H1 (cell line): ENCODE measurements at regions not wholly inside any gene's neighbourhood (a gene's known extent, or its start where the extent isn't known, plus 50 kb on each side); places are given as distances from the start of the nearest gene placed in this dataset.

Experiments used
- BCL11A ChIP-seq, 2 experiments: IDR thresholded peaks; one replicate each; pipeline ENCODE4 v1.6.1; 2011; ENCODE audit warnings: low read depth in 2 of 2, low read length in 2 of 2, mild to moderate bottlenecking in 2 of 2
- BRCA1 ChIP-seq: IDR thresholded peaks from 2 replicates; pipeline ENCODE4 v1.6.1; 2012; ENCODE audit warnings: low read depth, low read length, improper control_type of control experiment
- CBX8 ChIP-seq: fragments of 300-800, 300-1000 bp; sonication (generic); IDR thresholded peaks from 2 replicates; pipeline ENCODE4 v1.7.1; 2016; ENCODE audit warnings: low read depth, low read length, borderline replicate concordance
- CEBPB ChIP-seq: IDR thresholded peaks from 2 replicates; pipeline ENCODE4 v1.6.1; 2012; ENCODE audit warnings: low read depth, low read length
- SP1 ChIP-seq: IDR thresholded peaks from 2 replicates; pipeline ENCODE4 v1.6.1; 2011; ENCODE audit warnings: low read depth, low read length
- SP2 ChIP-seq: IDR thresholded peaks from 2 replicates; pipeline ENCODE4 v1.6.1; 2012; ENCODE audit warnings: mild to moderate bottlenecking, low read length, inconsistent platforms
- TF ChIP-seq, protein P1 (sequence below): IDR thresholded peaks from 2 replicates; pipeline ENCODE4 v1.6.1; 2011; ENCODE audit warnings: low read depth, mild to moderate bottlenecking, low read length; ENCODE audit not compliant: insufficient read depth

DNA sequence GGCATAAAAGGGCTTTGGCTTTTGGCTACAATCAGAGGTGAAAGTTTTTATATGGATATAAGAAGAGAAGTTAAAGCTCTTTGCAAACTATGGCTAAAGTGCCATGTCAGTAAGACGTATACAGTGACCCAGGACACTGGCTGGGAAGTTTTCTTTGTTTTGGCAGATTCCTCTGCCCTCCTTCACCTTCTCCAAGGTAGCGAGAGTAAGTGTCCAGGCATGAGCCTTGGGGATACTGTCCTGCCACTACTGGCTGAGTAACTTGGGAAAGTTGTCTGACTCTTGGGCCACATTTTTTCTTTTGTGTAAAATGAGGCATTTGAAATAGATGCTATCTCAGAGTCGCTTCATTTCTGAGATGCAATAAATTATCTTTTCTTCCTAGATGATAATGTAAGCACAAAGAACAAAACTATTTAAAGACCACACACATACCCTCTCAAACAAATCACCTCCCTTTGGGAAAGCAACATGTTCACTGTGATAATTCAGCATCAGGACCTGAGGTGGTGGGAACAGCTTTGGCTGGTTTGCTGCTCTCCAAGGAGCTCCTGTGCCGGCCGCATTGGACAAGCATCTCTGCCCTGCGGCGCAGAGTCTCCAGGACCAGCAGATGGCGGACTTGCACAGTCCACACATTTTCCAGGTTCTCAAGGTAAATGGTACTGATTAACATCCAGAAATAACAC lies 106.3 kb downstream of the PTCSC3 start (continued):
- TF ChIP-seq CBX8 (no peak), SP2 (no peak), SP1 (no peak), CEBPB (no peak), BCL11A (IDR thresholded peaks at IDR 0.05; ENCODE audit: low read depth in 2 of 2, low read length in 2 of 2) (no peak), BRCA1 (no peak)
- TF ChIP-seq, protein P1, sequence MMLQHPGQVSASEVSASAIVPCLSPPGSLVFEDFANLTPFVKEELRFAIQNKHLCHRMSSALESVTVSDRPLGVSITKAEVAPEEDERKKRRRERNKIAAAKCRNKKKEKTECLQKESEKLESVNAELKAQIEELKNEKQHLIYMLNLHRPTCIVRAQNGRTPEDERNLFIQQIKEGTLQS: no peak
